ENCODE measurements at regions not wholly inside any gene's neighbourhood (a gene's known extent, or its start where the extent isn't known, plus 50 kb on each side); places are given as distances from the start of the nearest gene placed in this dataset.
"Not testable (repeated sequence)": the region's sequence is repeated elsewhere in the genome, so short reads cannot be mapped to it uniquely, and the experiment has no call there.

GRCh38 chr3:94336046-94336753 lies 273.3 kb downstream of the NSUN3 start:
- no peak for DNase-seq

GRCh38 chr3:94345101-94345500 lies 282.2 kb downstream of the NSUN3 start:
- DNase-seq, result no peak

- DNase-seq, result no peak
These were observed 286.5 kb downstream of the NSUN3 start for GRCh38 chr3:94349310-94349878.

GRCh38 chr3:94356581-94356980 lies 293.7 kb downstream of the NSUN3 start:
- no peak for DNase-seq

GRCh38 chr3:94359996-94360395 lies 297.1 kb downstream of the NSUN3 start:
- no peak for DNase-seq

- no peak for DNase-seq
These were observed 298.1 kb downstream of the NSUN3 start for GRCh38 chr3:94360987-94361386.

GRCh38 chr3:94362393-94362792 lies 299.5 kb downstream of the NSUN3 start:
- no peak for DNase-seq

- no peak for DNase-seq
These were observed 302.1 kb downstream of the NSUN3 start for GRCh38 chr3:94365006-94365405.

- DNase-seq, result no peak
These were observed 309.2 kb downstream of the NSUN3 start for GRCh38 chr3:94372026-94372425.

- no peak for DNase-seq
These were observed 310.6 kb downstream of the NSUN3 start for GRCh38 chr3:94373456-94373855.

- DNase-seq, result no peak
These were observed 311.7 kb downstream of the NSUN3 start for GRCh38 chr3:94374439-94375161.

- DNase-seq, result not testable (repeated sequence)
These were observed 314.3 kb downstream of the NSUN3 start for GRCh38 chr3:94377123-94377696.

GRCh38 chr3:94377863-94378262 lies 315.0 kb downstream of the NSUN3 start:
- not testable (repeated sequence) for DNase-seq

- DNase-seq, result no peak
These were observed 315.5 kb downstream of the NSUN3 start for GRCh38 chr3:94378322-94378721.

GRCh38 chr3:94379264-94379663 lies 316.4 kb downstream of the NSUN3 start:
- no peak for DNase-seq

GRCh38 chr3:94394885-94395284 lies 332.0 kb downstream of the NSUN3 start:
- DNase-seq, result no peak

GRCh38 chr3:94395851-94396250 lies 333.0 kb downstream of the NSUN3 start:
- no peak for DNase-seq

- DNase-seq, result no peak
These were observed 335.2 kb downstream of the NSUN3 start for GRCh38 chr3:94398036-94398435.

GRCh38 chr3:94401466-94401865 lies 338.6 kb downstream of the NSUN3 start:
- DNase-seq, result no peak

- DNase-seq, result no peak
These were observed 339.3 kb downstream of the NSUN3 start for GRCh38 chr3:94402126-94402525.

GRCh38 chr3:94405258-94406035 lies 342.6 kb downstream of the NSUN3 start:
- DNase-seq, result no peak

GRCh38 chr3:94406595-94406994 lies 343.7 kb downstream of the NSUN3 start:
- DNase-seq, result no peak

GRCh38 chr3:94412936-94413335 lies 350.1 kb downstream of the NSUN3 start:
- DNase-seq, result not testable (repeated sequence)

Measured in T-helper 1 cell (primary cell).